ENCODE measurements at regions not wholly inside any gene's neighbourhood (a gene's known extent, or its start where the extent isn't known, plus 50 kb on each side); places are given as distances from the start of the nearest gene placed in this dataset.

- TF ChIP-seq, protein P1, sequence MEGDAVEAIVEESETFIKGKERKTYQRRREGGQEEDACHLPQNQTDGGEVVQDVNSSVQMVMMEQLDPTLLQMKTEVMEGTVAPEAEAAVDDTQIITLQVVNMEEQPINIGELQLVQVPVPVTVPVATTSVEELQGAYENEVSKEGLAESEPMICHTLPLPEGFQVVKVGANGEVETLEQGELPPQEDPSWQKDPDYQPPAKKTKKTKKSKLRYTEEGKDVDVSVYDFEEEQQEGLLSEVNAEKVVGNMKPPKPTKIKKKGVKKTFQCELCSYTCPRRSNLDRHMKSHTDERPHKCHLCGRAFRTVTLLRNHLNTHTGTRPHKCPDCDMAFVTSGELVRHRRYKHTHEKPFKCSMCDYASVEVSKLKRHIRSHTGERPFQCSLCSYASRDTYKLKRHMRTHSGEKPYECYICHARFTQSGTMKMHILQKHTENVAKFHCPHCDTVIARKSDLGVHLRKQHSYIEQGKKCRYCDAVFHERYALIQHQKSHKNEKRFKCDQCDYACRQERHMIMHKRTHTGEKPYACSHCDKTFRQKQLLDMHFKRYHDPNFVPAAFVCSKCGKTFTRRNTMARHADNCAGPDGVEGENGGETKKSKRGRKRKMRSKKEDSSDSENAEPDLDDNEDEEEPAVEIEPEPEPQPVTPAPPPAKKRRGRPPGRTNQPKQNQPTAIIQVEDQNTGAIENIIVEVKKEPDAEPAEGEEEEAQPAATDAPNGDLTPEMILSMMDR (IDR thresholded peaks at IDR 0.05; ENCODE audit: low read depth, low read length): no peak
- no peak overlapping the region for H3K4me3 ChIP-seq (ENCODE audit: low read depth, low read length)
Observed at GRCh38 chr1:30196457-30196856, 526.9 kb downstream of the MATN1 start.

DNA sequence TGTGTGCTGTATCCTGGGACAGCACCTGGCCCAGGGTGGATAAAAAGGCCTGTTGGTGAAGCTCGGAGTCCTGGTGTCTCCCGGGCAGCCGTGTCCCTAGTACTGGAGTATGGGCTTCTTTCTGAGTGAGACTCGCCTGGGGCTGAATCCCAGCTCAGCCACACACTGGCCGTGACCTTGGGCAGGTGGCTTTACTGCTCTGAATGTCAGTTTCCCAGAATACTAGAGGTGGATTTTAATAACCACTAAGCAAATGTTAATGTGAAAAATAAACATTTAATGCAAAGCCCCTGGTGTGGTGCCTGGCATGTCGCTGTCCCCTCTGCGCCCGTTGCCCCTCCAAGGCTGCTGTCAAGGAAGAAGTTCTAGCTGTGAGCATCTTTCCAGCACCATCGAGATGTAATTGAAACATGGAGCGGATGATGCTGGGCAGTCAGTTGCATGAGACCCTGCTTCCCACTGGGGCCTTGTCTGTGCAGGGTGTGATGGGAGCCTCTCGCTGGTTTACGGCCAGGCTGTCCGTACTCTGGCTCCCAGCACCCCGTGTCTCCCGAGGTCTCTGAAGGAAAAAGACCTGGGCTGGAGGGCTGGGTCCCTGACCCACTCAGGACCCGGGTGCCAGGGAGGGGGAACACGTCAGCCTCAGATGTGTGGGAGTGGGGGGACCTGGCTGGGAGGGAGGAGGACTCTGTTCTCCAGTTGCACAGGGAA is 527.8 kb downstream of the MATN1 start:
- TF ChIP-seq, protein P1 (IDR thresholded peaks at IDR 0.05; ENCODE audit: low read depth, low read length): no peak
- H3K4me3 ChIP-seq (ENCODE audit: low read depth, low read length): no peak overlapping the region

DNA sequence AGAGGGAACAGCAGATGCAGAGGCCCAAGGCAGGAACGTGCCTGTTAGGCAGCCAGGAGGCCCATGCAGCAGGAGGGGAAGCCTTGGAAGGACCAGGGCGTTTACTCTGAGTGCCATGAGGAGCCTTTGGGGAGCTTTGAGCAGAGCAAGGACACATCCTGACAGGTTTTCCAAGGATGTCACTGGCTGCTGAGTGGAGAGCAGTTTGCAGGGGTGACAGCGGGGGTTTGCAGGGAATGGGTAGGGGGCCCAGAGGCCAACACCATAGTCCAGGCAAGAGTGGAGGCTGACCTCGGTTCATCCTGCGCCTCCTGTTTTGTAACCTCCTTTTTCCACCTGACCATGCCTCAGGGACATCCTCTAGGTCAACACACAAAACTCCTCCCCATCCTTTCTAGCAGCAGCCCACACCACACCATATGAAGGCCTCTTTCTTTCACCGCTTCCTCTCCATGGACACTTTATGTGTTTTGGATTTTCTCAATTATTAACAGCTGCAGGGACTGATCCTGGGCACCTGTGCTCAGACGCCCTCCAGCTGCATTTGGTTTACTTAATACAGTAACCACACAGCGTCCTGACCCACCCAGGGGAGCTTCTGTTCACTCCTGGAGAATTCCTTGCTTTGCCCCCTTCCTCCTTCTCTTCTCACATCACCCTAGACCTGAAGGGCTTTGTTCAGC is 528.5 kb downstream of the MATN1 start:
- TF ChIP-seq, protein P1 (IDR thresholded peaks at IDR 0.05; ENCODE audit: low read depth, low read length): no peak
- H3K4me3 ChIP-seq (ENCODE audit: low read depth, low read length): no peak overlapping the region

- H3K4me3 ChIP-seq (ENCODE audit: low read depth, low read length): no peak overlapping the region
- TF ChIP-seq, protein P1 (IDR thresholded peaks at IDR 0.05; ENCODE audit: low read depth, low read length): no peak
Observed at GRCh38 chr1:30194046-30194619, 529.3 kb downstream of the MATN1 start.

DNA sequence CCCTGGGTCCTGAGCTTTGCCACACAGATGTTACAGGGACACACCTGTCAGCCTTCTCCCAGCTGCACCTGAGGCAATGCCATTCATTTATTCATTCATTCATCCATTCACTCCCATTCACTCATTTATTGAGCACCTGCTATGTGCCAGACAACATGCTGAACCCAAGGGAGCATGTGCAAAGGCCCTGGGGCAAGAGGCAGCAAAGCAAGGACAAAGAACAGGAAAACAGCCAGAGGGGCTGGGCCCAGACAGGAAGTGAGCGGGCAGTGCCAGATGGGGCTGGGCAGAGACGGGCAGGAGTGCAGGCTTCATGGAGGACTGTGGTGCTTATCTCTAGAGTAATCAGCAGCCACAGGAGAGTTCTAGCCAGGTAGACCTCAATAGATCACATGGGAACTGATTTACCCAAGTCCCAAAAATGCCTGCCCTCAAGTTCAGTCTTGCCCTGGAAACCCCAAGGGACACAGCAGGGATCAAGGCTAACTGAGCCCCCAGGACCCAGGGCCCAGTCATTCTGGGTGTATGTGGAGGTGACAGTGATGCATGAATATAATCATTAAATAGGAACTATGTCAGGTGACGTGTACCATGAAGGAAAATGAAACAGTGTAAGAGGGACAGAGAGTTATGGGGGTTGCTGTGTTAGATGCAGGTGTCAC is 530.3 kb downstream of the MATN1 start:
- no peak overlapping the region for H3K4me3 ChIP-seq (ENCODE audit: low read depth, low read length)
- TF ChIP-seq, protein P1 (IDR thresholded peaks at IDR 0.05; ENCODE audit: low read depth, low read length): no peak

- TF ChIP-seq, protein P1 (IDR thresholded peaks at IDR 0.05; ENCODE audit: low read depth, low read length): no peak
- H3K4me3 ChIP-seq (ENCODE audit: low read depth, low read length): no peak overlapping the region
Observed at GRCh38 chr1:30191154-30191702, 532.2 kb downstream of the MATN1 start.

Measured in WI38 (cell line).